HG03280 (cell line): ENCODE measurements at regions not wholly inside any gene's neighbourhood (a gene's known extent, or its start where the extent isn't known, plus 50 kb on each side); places are given as distances from the start of the nearest gene placed in this dataset.

Source experiments
- ATAC-seq: cut with Tn5 transposase; IDR thresholded peaks from one replicate; pipeline ENCODE4 v1.9.1; 2021; ENCODE audit warnings: mild to moderate bottlenecking, moderate library complexity; ENCODE audit not compliant: unreplicated experiment

DNA sequence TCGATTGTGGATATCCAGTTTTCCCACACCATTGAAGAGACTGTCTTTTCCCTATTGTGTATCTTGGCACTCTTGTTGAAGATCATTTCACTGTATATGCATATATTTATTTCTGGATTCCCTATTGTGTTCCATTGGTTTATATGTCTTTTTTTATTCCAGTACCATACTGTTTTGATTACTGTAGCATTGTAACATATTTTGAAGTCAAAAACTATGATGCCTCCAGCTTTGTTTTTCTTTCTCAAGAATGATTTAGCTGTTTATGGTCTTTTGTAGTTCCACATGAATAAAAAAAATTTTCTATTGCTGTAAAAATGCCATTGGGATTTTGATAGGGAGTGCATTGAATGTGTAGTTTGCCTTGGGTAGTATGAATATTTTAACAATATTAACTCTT is 128.1 kb upstream of the SLC38A2 start:
- no peak for ATAC-seq

GRCh38 chr12:46499901-46500300 is 127.3 kb upstream of the SLC38A2 start:
- ATAC-seq, result peak; percentile 92

- ATAC-seq, result no peak
Measured at GRCh38 chr12:46499226-46499625, 126.7 kb upstream of the SLC38A2 start.

GRCh38 chr12:46497739-46498138 is 125.2 kb upstream of the SLC38A2 start:
- no peak for ATAC-seq

GRCh38 chr12:46494424-46494823 is 121.9 kb upstream of the SLC38A2 start:
- no peak for ATAC-seq

GRCh38 chr12:46493834-46494181 is 121.2 kb upstream of the SLC38A2 start:
- no peak for ATAC-seq

DNA sequence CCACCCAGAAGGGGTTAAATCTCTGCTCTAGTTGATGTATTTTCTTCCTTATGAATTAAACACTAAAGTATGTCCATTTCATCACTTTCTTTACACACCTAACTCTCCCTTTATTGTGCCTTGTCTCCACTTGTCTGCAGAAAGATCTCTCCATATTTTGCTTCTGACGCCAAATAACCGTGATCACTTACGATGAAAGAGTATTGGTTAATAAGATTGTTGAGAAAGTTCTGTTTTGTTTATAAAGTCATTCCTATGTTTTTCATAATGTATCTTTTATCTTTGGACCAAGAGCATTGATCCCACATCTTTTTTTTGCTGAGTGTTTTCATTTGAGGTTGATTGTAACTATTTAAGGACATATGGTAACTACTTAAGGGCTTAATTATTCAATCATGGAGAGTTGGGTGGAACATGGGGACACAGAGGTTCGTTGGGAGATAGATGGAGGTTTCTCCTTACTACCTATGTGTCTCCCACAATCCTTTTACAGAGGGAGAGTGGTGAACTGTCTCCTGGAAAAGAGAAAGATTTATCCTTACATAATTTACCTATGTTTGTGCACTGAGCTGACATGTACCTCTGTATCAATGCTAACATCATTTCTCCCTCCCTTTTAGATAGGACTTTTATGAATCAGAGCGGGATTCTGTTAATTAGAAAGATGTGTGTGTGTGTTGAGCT is 120.7 kb upstream of the SLC38A2 start:
- no peak for ATAC-seq

DNA sequence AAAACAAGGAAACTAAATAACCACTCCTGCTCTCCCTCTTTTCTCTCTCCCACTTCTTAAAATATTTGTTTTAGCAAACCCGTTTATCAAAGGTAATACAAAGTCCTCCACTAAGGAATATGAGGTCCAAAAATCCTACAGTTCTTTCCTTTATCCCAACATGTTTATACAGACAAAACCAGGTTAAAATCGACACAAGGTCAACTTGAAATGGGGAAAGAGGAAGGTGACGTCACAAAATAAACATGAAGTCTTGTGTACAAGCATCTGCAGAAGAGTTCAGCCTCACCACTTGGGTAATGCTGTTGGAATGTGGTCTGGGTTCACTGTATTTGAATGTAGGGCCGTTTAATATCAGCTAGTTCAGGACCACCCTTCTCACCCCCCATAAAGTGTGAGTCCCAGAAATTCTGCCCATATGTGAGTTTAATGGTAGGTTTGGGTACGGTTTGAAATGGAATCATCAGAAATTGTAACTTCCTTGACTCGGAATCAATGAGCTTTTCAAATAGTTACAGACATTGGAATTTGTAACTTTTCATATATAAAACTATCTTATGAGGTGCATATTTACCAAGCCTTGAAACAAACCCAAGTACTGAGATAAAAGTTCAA is 120.0 kb upstream of the SLC38A2 start:
- no peak for ATAC-seq

DNA sequence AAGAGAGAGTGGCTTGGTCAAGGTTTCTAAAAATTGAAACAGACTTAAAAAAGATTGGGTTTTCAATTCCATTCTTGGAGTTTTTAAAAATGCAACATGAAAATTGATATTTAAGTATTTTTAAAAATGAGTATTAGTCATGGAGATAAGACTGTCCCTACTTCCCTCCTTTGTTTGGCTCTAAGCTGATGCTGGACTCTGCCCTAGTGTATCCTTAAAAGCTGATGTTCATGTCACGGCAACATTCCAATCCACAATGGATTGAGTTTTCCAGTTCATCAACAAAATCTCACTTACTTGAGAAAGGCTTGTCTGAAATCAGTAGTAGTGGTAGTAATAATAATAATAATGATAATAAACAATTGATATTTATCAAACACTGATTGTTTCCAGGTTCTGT is 119.0 kb upstream of the SLC38A2 start:
- no peak for ATAC-seq

DNA sequence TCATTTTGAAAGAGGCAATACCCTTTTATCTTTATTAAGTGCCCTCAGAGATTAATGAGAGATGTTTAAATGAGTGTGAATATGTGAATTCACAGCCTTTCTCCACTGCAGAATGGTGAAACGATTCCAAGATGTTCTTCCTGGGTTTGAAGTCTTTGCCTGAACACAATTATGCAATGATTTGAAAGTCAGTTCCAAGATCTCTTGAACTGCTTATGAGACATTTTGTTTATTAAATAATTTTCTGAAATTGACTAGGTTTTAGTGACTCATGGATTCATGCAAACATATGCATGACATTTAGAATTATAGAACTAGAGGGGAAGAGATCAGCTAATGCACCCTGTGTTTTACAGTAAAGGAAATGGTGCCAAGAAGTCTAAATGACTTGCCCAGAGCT is 118.1 kb upstream of the SLC38A2 start:
- ATAC-seq, result no peak

GRCh38 chr12:46489951-46490388 is 117.4 kb upstream of the SLC38A2 start:
- ATAC-seq, result no peak

DNA sequence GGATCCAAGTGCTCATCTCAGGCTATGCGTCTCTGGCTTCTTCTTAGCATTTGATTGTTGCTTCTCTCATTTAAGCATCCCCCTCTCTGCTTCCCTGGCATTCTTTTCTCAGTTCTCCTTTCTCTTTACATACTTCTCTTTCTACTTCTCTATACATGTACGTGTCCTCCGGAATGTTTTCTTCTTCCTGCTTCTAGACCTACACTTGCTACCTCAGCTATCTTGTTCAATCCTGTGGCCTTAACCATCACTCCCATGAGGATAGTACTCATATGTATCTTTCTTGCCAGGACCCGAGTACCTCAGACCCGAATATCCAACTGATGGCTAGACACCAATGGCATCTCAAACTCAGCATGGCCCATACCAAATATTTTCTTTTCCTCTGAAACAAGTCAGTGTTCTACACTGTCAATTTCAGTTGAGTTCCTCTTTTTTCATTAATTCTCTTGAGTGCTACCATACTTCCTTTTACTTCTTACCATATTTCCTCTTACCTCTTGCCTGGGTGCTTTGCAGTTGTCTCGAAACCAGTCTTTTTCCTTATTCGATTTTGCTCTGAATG is 115.1 kb upstream of the SLC38A2 start:
- ATAC-seq, result no peak

DNA sequence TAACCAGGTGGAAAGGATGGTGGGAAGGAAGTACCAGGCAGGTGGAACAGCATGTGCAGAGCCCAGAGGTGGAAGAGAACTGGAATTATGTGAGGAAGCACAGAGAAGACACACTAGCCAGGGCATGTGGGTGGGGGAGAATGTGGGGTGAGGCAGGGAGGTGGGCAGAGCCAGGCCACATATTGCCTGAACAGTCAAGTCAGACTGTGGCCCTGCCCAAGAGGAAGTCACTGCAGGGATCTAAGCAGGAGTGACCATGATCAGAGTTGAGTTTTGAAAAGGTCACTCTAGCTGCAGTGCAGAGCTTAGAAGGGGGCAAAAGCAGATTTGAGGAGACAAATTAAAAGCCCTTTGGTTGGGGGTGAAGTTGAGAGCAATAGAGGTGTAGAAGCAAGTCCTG is 114.0 kb upstream of the SLC38A2 start:
- ATAC-seq, result no peak

- ATAC-seq, result no peak
Measured at GRCh38 chr12:46485853-46486252, 113.3 kb upstream of the SLC38A2 start.

GRCh38 chr12:46484396-46485061 is 112.0 kb upstream of the SLC38A2 start:
- ATAC-seq, result no peak

GRCh38 chr12:46483572-46484395 is 111.2 kb upstream of the SLC38A2 start:
- ATAC-seq, result no peak

DNA sequence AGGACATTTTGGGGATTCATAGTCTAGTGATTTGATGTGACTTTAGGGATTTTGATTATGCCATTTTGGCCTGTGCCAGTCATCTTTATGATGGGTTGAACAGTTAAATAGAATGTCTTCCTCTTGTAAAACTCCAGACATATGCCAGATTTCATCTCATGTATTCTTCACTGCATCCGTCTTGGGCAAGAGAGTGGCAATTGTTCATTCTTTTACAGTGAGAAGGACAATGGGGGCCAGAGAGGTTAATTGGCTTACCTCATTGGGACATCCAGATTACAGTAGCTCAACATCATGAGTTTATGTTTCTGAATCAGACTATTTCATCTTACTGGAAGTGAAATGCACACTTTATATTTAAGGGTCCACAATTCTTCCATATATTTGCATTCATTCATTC is 108.2 kb upstream of the SLC38A2 start:
- ATAC-seq, result no peak

- no peak for ATAC-seq
Measured at GRCh38 chr12:46480316-46480715, 107.7 kb upstream of the SLC38A2 start.

DNA sequence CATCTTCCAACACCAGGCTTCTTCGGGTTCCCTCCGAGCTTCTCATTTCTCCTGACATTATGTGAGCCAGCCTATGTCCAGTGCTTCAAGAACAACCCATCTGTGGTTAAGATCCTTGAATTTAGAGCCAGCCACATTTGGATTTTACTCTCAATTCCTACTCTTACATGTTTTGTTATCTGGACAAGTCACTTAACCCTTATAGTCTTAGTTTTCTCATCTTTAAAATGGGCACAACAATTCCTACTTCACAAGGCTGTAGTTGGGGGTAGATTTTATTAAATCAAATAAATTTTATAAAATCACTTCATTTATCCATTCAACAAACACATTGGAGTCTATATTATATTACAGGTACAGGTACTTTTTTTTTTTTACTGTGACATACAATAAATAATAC is 105.5 kb upstream of the SLC38A2 start:
- no peak for ATAC-seq

GRCh38 chr12:46477541-46477940 is 105.0 kb upstream of the SLC38A2 start:
- ATAC-seq, result no peak

- ATAC-seq, result no peak
Measured at GRCh38 chr12:46475972-46476645, 103.5 kb upstream of the SLC38A2 start.
